NCI-H1105 (cell line): ENCODE measurements at regions not wholly inside any gene's neighbourhood (a gene's known extent, or its start where the extent isn't known, plus 50 kb on each side); places are given as distances from the start of the nearest gene placed in this dataset.
"Not testable (repeated sequence)": the region's sequence is repeated elsewhere in the genome, so short reads cannot be mapped to it uniquely, and the experiment has no call there.

ENCODE experiments used
- DNase-seq: peaks from one replicate; lab custom pipeline; 2025; lab: John Stamatoyannopoulos, UW

- no peak for DNase-seq
Observed at GRCh38 chr6:134784336-134784735, 165.6 kb downstream of the ALDH8A1 start.

- no peak for DNase-seq
Observed at GRCh38 chr6:134778431-134778830, 171.5 kb downstream of the ALDH8A1 start.

- no peak for DNase-seq
Observed at GRCh38 chr6:134774201-134774638, 175.7 kb downstream of the ALDH8A1 start.

- DNase-seq, result no peak
Observed at GRCh38 chr6:134772671-134773360, 177.1 kb downstream of the ALDH8A1 start.

GRCh38 chr6:134768931-134769330 lies 181.0 kb downstream of the ALDH8A1 start:
- no peak for DNase-seq

GRCh38 chr6:134766497-134766896 lies 183.4 kb downstream of the ALDH8A1 start:
- no peak for DNase-seq

GRCh38 chr6:134764741-134765140 lies 185.2 kb downstream of the ALDH8A1 start:
- no peak for DNase-seq

GRCh38 chr6:134763575-134763974 lies 186.3 kb downstream of the ALDH8A1 start:
- DNase-seq, result not testable (repeated sequence)

GRCh38 chr6:134758621-134759020 lies 191.3 kb downstream of the ALDH8A1 start:
- no peak for DNase-seq

GRCh38 chr6:134757911-134758361 lies 192.0 kb downstream of the ALDH8A1 start:
- DNase-seq, result no peak

GRCh38 chr6:134756374-134757025 lies 193.4 kb downstream of the ALDH8A1 start:
- no peak for DNase-seq

GRCh38 chr6:134754013-134754690 lies 195.7 kb downstream of the ALDH8A1 start:
- DNase-seq, result no peak

- no peak for DNase-seq
Observed at GRCh38 chr6:134753001-134753400, 196.9 kb downstream of the ALDH8A1 start.

GRCh38 chr6:134752445-134752844 lies 197.5 kb downstream of the ALDH8A1 start:
- no peak for DNase-seq

- peak; percentile 16 for DNase-seq
Observed at GRCh38 chr6:134750669-134751068, 199.2 kb downstream of the ALDH8A1 start.

GRCh38 chr6:134748484-134748883 lies 201.4 kb downstream of the ALDH8A1 start:
- peak; percentile 6 for DNase-seq

- not testable (repeated sequence) for DNase-seq
Observed at GRCh38 chr6:134747197-134747596, 202.7 kb downstream of the ALDH8A1 start.

- DNase-seq, result no peak
Observed at GRCh38 chr6:134746140-134746539, 203.8 kb downstream of the ALDH8A1 start.

GRCh38 chr6:134745192-134745591 lies 204.7 kb downstream of the ALDH8A1 start:
- DNase-seq, result not testable (repeated sequence)

- no peak for DNase-seq
Observed at GRCh38 chr6:134744301-134744700, 205.6 kb downstream of the ALDH8A1 start.

GRCh38 chr6:134741200-134741536 lies 208.7 kb downstream of the ALDH8A1 start:
- DNase-seq, result no peak

GRCh38 chr6:134740473-134741199 lies 209.3 kb downstream of the ALDH8A1 start:
- DNase-seq, result no peak
